GM21360 (cell line): ENCODE measurements at regions not wholly inside any gene's neighbourhood (a gene's known extent, or its start where the extent isn't known, plus 50 kb on each side); places are given as distances from the start of the nearest gene placed in this dataset.

Source experiments
- ATAC-seq: cut with Tn5 transposase; IDR thresholded peaks from one replicate; pipeline ENCODE4 v1.9.1; 2021; ENCODE audit warnings: mild to moderate bottlenecking, moderate library complexity; ENCODE audit not compliant: unreplicated experiment

DNA sequence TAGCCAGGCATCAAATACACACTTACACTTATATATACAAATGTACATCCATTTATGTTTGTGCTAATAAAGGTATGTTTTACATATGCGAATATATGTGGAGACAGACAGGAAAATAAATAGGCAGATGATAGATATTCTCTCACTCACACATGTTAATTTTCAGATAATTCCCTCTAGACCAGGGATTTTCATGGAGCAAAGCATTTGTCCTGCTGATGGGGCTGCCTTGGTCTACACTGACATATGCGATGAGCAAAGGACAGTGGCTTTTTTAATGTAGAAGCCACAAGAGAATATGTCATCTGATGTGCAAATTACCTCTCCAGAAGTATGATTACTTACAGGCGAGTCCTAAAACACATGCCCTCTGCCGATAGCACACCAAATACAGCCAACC is 224.5 kb downstream of the VEGFC start:
- ATAC-seq, result no peak

- no peak for ATAC-seq
These were observed 223.4 kb downstream of the VEGFC start for GRCh38 chr4:176569301-176569700.

- no peak for ATAC-seq
These were observed 221.5 kb downstream of the VEGFC start for GRCh38 chr4:176571206-176571605.

DNA sequence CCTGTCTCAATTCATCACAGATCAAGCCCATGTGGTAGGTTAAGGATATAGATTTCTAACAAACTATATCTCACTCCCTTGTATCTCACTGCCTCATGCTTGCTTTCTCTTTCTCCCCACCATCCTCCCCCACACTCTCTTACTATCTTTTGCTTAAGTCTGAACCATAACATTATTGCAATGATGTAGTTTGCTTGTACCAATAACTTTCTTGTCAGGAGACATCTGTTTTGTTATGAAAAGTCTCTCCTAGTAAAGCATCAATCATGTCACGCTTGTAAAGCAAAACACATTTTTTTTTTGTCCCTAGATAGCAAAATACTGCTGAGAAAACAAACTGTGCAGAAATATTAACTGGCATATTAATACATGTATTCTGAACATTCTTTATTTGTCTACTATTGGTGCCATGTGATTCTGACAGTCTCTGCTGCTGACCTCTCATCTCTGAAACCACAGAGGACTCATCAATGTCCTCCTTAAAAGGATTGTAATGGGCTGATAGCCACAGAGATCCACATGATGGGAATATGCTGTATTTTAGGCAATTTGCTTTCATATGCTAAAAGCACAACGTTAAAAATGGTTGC is 217.5 kb downstream of the VEGFC start:
- no peak for ATAC-seq

GRCh38 chr4:176579226-176579625 is 213.5 kb downstream of the VEGFC start:
- ATAC-seq, result no peak

DNA sequence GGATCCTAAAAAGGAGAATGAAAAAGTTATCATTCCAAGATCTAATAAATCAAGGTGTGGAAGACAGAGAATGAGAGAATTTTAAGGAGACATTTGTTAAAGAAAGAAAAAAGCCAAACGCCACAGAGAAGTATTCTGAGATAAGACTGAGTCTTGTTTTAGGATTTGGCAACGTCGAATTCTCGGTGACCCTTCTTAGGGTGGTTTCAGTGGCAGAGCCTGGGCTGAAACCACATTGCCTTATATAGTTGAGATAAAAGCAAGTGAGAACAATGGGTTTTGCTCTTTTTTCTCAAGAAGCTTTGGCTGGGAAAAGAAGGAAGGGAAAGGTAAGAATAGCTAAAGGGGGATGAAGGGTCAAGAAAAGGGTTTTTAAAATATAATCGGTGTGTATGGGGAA is 209.4 kb downstream of the VEGFC start:
- no peak for ATAC-seq

GRCh38 chr4:176584031-176584606 is 208.6 kb downstream of the VEGFC start:
- ATAC-seq, result no peak

- no peak for ATAC-seq
These were observed 204.8 kb downstream of the VEGFC start for GRCh38 chr4:176587920-176588319.

DNA sequence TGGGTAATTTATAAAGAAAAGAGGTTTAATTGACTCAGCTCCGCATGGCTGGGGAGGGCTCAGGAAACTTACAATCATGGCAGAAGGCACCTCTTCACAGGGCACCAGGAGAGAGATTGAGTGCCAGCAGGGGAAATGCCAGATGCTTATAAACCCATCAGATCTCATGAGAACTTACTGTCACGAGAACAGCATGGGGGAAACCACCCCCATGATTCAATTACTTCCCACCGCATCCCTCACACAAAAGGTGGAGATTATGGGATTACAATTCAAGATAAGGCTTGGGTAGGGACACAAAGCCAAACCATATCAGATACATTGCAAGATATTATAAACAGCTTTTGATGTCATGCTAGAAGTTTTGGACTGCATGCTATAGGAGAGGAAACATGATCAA is 204.3 kb downstream of the VEGFC start:
- ATAC-seq, result no peak

DNA sequence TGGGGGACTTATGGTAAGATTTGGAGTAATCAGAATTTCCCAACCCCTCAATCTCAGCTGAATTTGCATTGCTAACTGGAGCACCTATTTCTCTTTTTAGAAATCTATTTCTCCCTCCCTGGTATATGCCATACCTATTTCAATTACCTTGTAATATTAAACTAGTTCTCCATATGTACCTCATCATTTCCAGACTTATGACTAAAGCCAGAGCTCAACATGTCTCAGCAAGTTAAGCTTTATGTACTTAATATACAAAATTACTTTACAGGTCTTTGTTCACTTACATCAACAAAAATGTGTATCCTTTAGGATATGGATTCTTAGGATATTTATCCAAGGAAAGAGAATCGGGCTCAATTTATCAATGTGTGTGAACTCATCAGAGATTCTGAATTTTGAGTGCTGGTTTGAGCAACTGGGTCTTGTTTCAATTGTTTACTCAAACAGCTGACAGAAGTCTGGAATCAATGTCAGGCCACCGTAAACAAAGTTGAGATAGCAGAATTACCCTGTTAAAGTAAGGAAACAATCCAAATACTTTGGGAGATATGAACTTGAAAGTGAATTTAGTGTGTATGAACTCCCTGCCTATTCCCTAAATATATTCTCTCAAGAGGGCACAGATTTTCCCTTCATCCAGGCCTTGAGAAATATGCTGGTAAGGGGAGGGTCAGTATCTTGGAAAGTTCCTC is 199.6 kb downstream of the VEGFC start:
- ATAC-seq, result no peak

- ATAC-seq, result no peak
These were observed 198.8 kb downstream of the VEGFC start for GRCh38 chr4:176593943-176594342.

GRCh38 chr4:176595257-176595656 is 197.5 kb downstream of the VEGFC start:
- ATAC-seq, result no peak

GRCh38 chr4:176601124-176601523 is 191.6 kb downstream of the VEGFC start:
- no peak for ATAC-seq

DNA sequence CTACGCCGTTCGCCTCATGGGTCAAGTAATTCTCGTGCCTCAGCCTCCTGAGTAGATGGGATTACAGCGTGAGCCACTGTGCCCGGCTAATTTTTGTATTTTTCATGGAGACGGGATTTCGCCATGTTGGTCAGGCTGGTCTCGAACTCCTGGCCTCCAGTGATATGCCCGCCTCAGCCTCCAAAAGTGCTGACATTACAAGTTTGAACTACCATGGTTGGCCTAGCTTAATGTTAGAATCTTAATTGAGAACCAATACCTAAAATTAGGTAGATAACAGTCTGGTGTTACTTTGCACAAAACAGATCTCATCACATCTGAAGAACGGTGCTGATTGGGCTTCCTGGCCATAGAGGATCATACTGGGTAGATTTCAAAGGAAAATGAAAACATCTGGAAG is 184.9 kb downstream of the VEGFC start:
- ATAC-seq, result no peak

DNA sequence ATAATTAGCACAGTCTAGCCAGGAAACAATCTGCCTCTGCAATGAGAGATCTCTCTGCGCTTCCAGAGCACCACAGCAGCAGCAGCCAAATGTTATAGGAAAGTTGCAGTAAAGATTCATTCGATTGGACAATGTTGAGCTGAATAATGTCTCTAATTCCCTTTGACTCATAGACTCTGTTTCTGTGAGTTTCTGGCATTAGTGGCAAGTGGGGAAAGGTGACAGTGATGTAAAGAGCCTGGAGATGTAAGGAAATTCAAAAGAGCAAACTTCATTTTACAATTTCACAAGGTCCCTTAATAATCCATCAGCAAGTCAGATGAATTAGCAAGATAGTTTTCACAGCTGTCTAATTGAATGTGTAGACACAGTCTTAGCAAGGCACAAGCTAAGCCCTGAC is 184.4 kb downstream of the VEGFC start:
- ATAC-seq, result no peak

GRCh38 chr4:176610594-176610993 is 182.1 kb downstream of the VEGFC start:
- ATAC-seq, result no peak

- no peak for ATAC-seq
These were observed 181.3 kb downstream of the VEGFC start for GRCh38 chr4:176611381-176611780.

GRCh38 chr4:176611951-176612350 is 180.8 kb downstream of the VEGFC start:
- no peak for ATAC-seq

DNA sequence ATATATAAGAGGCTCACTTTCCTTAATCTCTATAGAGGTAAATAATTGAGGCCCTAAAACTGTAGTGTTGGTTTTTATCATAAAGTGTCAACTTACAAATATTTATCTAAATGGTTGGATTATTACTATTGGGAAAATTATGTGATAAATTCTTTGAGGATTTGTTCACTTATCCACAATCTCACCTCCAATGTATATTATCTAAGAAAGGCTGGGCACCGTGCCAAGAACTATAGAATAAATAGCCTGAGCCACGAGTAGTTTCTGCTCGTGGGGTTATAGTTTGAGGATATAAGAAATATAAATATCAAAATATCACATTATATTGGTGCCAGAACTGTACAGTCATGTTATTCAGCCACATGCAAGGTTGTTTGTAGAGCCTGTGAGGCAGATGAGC is 177.9 kb downstream of the VEGFC start:
- no peak for ATAC-seq

GRCh38 chr4:176616151-176616550 is 176.6 kb downstream of the VEGFC start:
- no peak for ATAC-seq

DNA sequence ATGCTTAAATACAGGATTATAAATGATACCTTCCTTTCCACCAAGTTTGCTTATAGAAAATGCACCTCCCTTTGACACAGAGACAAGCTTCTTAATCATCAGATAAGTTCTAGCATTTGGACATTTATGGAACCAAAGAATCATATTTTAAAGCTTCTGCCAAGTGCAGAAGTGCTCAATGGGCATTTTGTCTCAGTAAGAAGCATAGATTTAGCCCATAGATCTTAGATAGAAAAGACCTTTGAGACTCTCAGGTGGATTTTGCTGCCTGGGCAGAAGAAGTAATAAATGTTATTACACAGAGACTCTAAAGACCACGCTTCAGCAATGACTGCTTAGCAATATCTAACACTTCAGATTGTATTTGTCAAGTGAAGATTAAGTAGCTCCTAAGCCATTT is 174.6 kb downstream of the VEGFC start:
- ATAC-seq, result no peak

DNA sequence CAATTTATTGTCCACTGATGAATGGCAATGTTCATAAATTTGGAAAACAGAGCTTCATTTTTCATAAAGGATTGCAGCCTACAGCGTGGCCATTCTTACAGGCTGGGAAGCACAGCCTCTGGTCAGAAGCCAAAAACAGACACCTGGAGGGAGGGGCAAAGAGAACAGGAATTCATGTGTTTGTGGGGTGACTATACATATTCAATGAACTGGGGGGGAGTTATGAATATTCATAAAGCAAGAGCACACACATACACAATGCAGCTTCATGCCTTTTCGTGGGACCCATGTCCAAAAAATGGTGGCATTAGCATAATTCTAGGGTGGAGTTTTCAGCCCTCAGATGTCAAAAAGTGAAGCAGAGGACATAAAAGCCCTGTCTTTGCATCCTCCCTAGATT is 173.3 kb downstream of the VEGFC start:
- ATAC-seq, result no peak
